T-helper 9 cell (primary cell): ENCODE measurements at regions not wholly inside any gene's neighbourhood (a gene's known extent, or its start where the extent isn't known, plus 50 kb on each side); places are given as distances from the start of the nearest gene placed in this dataset.

Experiments
- DNase-seq: peaks from one replicate; pipeline ENCODE4 v3.0.0-alpha.2; 2020

GRCh38 chr12:34347367-34347766 is 325.1 kb downstream of the ALG10 start:
- no peak for DNase-seq

GRCh38 chr12:34348064-34348463 is 325.8 kb downstream of the ALG10 start:
- DNase-seq, result no peak

GRCh38 chr12:34348836-34349672 is 326.8 kb downstream of the ALG10 start:
- DNase-seq, result no peak

- DNase-seq, result no peak
Measured at GRCh38 chr12:34349673-34349961, 327.3 kb downstream of the ALG10 start.

GRCh38 chr12:34350092-34351041 is 328.1 kb downstream of the ALG10 start:
- no peak for DNase-seq

- DNase-seq, result no peak
Measured at GRCh38 chr12:34352098-34352497, 329.8 kb downstream of the ALG10 start.

- no peak for DNase-seq
Measured at GRCh38 chr12:34354239-34355200, 332.2 kb downstream of the ALG10 start.

- DNase-seq, result no peak
Measured at GRCh38 chr12:34356233-34356987, 334.1 kb downstream of the ALG10 start.

GRCh38 chr12:34357791-34358190 is 335.5 kb downstream of the ALG10 start:
- DNase-seq, result no peak

GRCh38 chr12:34358198-34358597 is 335.9 kb downstream of the ALG10 start:
- no peak for DNase-seq

- no peak for DNase-seq
Measured at GRCh38 chr12:34361721-34362316, 339.5 kb downstream of the ALG10 start.

- no peak for DNase-seq
Measured at GRCh38 chr12:34363050-34363673, 340.9 kb downstream of the ALG10 start.

- DNase-seq, result no peak
Measured at GRCh38 chr12:34368079-34368478, 345.8 kb downstream of the ALG10 start.

GRCh38 chr12:34371050-34371449 is 348.8 kb downstream of the ALG10 start:
- DNase-seq, result no peak

- no peak for DNase-seq
Measured at GRCh38 chr12:34372003-34372402, 349.7 kb downstream of the ALG10 start.

- no peak for DNase-seq
Measured at GRCh38 chr12:34373926-34374325, 351.6 kb downstream of the ALG10 start.

- no peak for DNase-seq
Measured at GRCh38 chr12:34376133-34376799, 354.0 kb downstream of the ALG10 start.

- DNase-seq, result no peak
Measured at GRCh38 chr12:34377243-34378035, 355.1 kb downstream of the ALG10 start.

GRCh38 chr12:34379142-34379541 is 356.8 kb downstream of the ALG10 start:
- DNase-seq, result no peak

GRCh38 chr12:34384693-34385092 is 362.4 kb downstream of the ALG10 start:
- no peak for DNase-seq
